Mucosa of rectum (tissue), 2 donors: ENCODE measurements at regions not wholly inside any gene's neighbourhood (a gene's known extent, or its start where the extent isn't known, plus 50 kb on each side); places are given as distances from the start of the nearest gene placed in this dataset.

Experiments
- H3K27ac ChIP-seq, 2 donors: one replicate each; pipeline ENCODE4 v1.7.0; 2013; ENCODE audit warnings: inconsistent platforms in 2 of 2, low read depth in 2 of 2, low read length in 2 of 2
- H3K27me3 ChIP-seq, 2 donors: one replicate each; pipeline ENCODE4 v1.7.0; 2013; ENCODE audit warnings: low read length in 2 of 2; ENCODE audit not compliant: control insufficient read depth in 2 of 2, insufficient read depth in 2 of 2
- H3K36me3 ChIP-seq, 2 donors: one replicate each; pipeline ENCODE4 v1.7.0; 2013; ENCODE audit warnings: low read length in 2 of 2; ENCODE audit not compliant: control insufficient read depth in 2 of 2, insufficient read depth in 2 of 2
- H3K4me1 ChIP-seq, 2 donors: one replicate each; pipeline ENCODE4 v1.7.0; 2013; ENCODE audit warnings: low read length in 2 of 2, mild to moderate bottlenecking in 1 of 2; ENCODE audit not compliant: control insufficient read depth in 2 of 2, insufficient read depth in 2 of 2
- H3K4me3 ChIP-seq, 2 donors: one replicate each; pipeline ENCODE4 v1.7.0; 2013; ENCODE audit warnings: low read length in 2 of 2
- H3K9ac ChIP-seq, 2 donors: one replicate each; pipeline ENCODE4 v1.7.0; 2013; ENCODE audit warnings: low read length in 2 of 2, low read depth in 1 of 2, mild to moderate bottlenecking in 1 of 2
- H3K9me3 ChIP-seq, 2 donors: one replicate each; pipeline ENCODE4 v1.7.0; 2013; ENCODE audit warnings: low read length in 2 of 2; ENCODE audit not compliant: control insufficient read depth in 2 of 2
- donor health status: healthy.
- donor health status: Normal muscosa, but diverticular disease.

DNA sequence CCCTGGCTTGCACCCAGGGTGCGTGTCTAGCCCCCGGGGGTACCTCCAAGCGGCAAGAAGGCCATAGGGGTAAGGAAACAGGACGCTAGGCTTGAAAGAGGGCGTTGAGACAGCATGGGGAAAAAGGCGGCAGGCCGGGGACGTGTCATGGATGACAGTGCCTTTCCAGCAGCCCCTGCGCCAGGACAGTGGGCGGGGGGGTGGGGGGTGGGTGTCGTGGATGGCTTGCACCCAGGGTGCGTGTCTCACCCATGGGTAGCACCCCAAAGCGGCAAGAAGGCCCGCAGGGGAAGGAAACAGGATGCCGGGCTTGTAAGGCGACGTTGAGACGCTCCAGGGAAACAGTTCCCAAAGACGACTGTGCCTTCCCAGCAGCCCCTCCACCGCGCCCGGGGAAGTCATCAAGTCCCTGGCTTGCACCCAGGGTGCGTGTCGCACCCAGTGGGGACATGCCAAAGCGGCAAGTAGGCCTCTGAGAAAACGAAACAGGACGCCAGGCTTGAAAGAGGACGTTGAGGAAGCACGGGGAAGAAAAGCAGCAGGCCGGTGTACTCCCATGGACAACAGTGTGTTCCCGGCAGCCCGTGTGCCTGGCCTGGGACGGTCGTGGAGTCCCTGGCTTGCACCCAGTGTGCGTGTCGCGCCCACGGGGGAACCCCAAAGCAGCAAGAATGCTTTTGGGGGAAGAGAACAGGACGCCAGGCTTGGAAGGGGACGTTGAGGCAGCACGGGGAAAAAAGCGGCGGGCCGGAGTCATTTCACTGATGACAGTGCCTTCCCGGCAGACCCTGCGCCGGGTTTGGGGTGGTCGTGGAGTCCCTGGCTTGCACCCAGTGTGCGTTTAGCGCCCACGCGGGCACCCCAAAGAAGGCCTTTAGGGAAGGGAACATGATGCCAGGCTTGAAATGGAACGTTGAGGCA is 163.5 kb upstream of the ALG10B start:
- Histone ChIP-seq H3K9ac (no peak overlapping the region), H3K36me3 (no peaks in the 10 kb centered on the region), H3K4me1 (no peaks in the 10 kb centered on the region), H3K4me3 (no peak overlapping the region), H3K27me3 (no peaks in the 10 kb centered on the region), H3K9me3 (peaks cover 0 to 2% of the 10 kb centered on the region in 2 donors), H3K27ac (no peak overlapping the region)

- peaks cover 0 to 2% of the 10 kb centered on the region in 2 donors for H3K9me3 ChIP-seq
- H3K36me3 ChIP-seq = no peaks in the 10 kb centered on the region
- H3K9ac ChIP-seq = no peak overlapping the region
Observed at GRCh38 chr12:38153737-38154061, 162.9 kb upstream of the ALG10B start.

DNA sequence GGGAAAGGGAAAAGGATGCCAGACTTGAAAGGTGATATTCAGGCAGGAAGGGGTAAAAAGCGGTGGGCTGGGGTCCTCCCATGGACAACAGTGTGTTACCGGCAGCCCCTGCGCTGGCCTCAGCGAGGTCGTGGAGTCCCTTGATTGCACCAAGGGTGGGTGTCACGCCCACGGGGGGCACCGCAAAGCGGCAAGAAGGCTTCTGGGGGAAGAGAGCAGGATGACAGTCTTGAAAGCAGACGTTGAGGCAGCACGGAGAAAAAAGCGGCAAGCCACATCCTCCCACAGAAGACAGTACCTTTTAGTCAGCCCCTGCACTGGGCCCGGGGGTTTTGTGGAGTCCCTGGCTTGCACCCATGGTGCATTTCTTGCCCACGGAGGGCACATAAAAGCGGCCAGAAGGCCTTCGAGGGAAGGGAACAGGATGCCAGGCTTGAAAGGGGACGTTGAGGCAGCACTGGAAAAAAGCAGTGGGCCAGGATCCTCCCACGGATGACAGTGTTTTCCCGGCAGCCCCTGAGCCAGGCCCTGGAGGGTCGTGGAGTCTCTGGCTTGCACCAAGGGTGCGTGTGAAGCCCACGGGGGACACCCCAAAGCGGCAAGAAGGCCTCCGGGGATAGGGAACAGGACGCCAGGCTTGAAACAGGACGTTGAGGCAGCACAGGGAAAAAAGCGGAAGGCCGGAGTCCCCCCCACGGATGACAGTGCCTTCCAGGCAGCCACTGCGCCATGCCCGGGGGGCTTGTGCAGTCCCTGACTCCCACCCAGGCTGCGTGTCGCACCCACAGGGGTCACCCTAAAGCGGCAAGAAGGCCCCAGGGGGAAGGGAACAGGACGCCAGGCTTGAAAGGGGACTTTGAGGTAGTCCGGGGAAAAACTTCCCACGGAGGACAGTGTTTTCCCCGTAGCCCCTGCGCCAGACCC is 162.2 kb upstream of the ALG10B start:
- H3K4me1 ChIP-seq = no peaks in the 10 kb centered on the region
- no peaks in the 10 kb centered on the region for H3K27me3 ChIP-seq
- no peak overlapping the region for H3K9ac ChIP-seq
- H3K4me3 ChIP-seq = no peak overlapping the region
- H3K36me3 ChIP-seq = no peaks in the 10 kb centered on the region
- peaks cover 0 to 2% of the 10 kb centered on the region in 2 donors for H3K9me3 ChIP-seq
- no peak overlapping the region for H3K27ac ChIP-seq

More at GRCh38 chr12:38153737-38154061, 162.9 kb upstream of the ALG10B start:
- Histone ChIP-seq H3K27me3 (no peaks in the 10 kb centered on the region), H3K4me1 (no peaks in the 10 kb centered on the region), H3K27ac (no peak overlapping the region), H3K4me3 (no peak overlapping the region)

GRCh38 chr12:38155020-38155395 is 161.6 kb upstream of the ALG10B start:
- Histone ChIP-seq H3K4me3 (no peak overlapping the region), H3K27me3 (no peaks in the 10 kb centered on the region), H3K4me1 (no peaks in the 10 kb centered on the region), H3K9me3 (peaks cover 0 to 2% of the 10 kb centered on the region in 2 donors), H3K36me3 (no peaks in the 10 kb centered on the region), H3K27ac (no peak overlapping the region), H3K9ac (no peak overlapping the region)

GRCh38 chr12:38155526-38156496 is 160.8 kb upstream of the ALG10B start:
- Histone ChIP-seq H3K27me3 (no peaks in the 10 kb centered on the region), H3K4me3 (no peak overlapping the region), H3K36me3 (no peaks in the 10 kb centered on the region), H3K9me3 (no peaks in the 10 kb centered on the region), H3K9ac (no peak overlapping the region), H3K27ac (no peak overlapping the region), H3K4me1 (no peaks in the 10 kb centered on the region)

- H3K9ac ChIP-seq = no peak overlapping the region
- H3K9me3 ChIP-seq = no peaks in the 10 kb centered on the region
- H3K4me1 ChIP-seq = no peaks in the 10 kb centered on the region
- H3K27me3 ChIP-seq = no peaks in the 10 kb centered on the region
- no peaks in the 10 kb centered on the region for H3K36me3 ChIP-seq
- H3K27ac ChIP-seq = no peak overlapping the region
- no peak overlapping the region for H3K4me3 ChIP-seq
Observed at GRCh38 chr12:38156497-38157245, 159.9 kb upstream of the ALG10B start.

GRCh38 chr12:38157274-38157932 is 159.2 kb upstream of the ALG10B start:
- Histone ChIP-seq H3K9me3 (no peaks in the 10 kb centered on the region), H3K27me3 (no peaks in the 10 kb centered on the region), H3K4me1 (no peaks in the 10 kb centered on the region), H3K36me3 (no peaks in the 10 kb centered on the region), H3K9ac (no peak overlapping the region), H3K4me3 (no peak overlapping the region), H3K27ac (no peak overlapping the region)

DNA sequence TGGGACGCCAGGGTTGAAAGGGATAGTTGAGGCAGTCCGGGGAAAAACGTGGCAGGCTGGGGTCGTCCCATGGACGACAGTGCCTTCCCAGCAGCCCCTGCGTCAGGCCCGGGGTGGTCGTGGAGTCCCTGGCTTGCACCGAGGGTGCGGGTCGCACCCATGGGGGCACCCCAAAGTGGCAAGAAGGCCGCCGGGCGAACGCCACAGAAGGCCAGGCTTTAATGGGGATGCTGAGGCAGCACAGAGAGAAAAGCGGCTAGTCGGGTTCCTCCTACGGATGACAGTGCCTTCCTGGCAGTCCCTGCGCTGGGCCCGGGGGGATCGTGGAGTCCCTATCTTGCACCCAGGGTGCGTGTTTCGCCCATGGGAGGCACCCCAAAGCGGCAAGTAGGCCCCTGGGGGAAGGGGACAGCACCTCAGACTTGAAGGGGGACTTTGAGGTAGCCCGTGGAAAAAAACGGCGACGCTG is 158.6 kb upstream of the ALG10B start:
- no peak overlapping the region for H3K4me3 ChIP-seq
- no peaks in the 10 kb centered on the region for H3K36me3 ChIP-seq
- H3K27me3 ChIP-seq = no peaks in the 10 kb centered on the region
- H3K9ac ChIP-seq = no peak overlapping the region
- H3K27ac ChIP-seq = no peak overlapping the region
- H3K9me3 ChIP-seq = no peaks in the 10 kb centered on the region
- no peaks in the 10 kb centered on the region for H3K4me1 ChIP-seq
